Chondrocyte (in vitro differentiated cells): ENCODE measurements at regions not wholly inside any gene's neighbourhood (a gene's known extent, or its start where the extent isn't known, plus 50 kb on each side); places are given as distances from the start of the nearest gene placed in this dataset.

Experiments used
- DNase-seq: peaks from one replicate; pipeline ENCODE4 v3.0.0; 2021; ENCODE audit warnings: mixed read lengths, low spot score
- H3K27ac Mint-ChIP-seq: one replicate; pipeline ENCODE4 v1.8.0; 2021; ENCODE audit warnings: mild to moderate bottlenecking, moderate library complexity, mixed read lengths; ENCODE audit not compliant: unreplicated experiment
- H3K27me3 Mint-ChIP-seq: 2 replicates; pipeline ENCODE4 v1.8.0; 2021; ENCODE audit warnings: low read depth, mixed read lengths
- H3K36me3 Mint-ChIP-seq: 2 replicates; pipeline ENCODE4 v1.8.0; 2021; ENCODE audit warnings: low read depth, mixed read lengths
- H3K4me1 Mint-ChIP-seq: 2 replicates; pipeline ENCODE4 v1.8.0; 2021; ENCODE audit warnings: low read depth, mild to moderate bottlenecking, mixed read lengths
- H3K4me3 Mint-ChIP-seq: one replicate; pipeline ENCODE4 v1.8.0; 2021; ENCODE audit warnings: mild to moderate bottlenecking, moderate library complexity, mixed read lengths; ENCODE audit not compliant: unreplicated experiment
- H3K9me3 Mint-ChIP-seq: 2 replicates; pipeline ENCODE4 v1.8.0; 2021; ENCODE audit warnings: low read depth, mixed read lengths
- TF ChIP-seq, protein P1 (sequence below): fragments of 200-600 bp; sonication (generic); IDR thresholded peaks from 2 replicates; pipeline ENCODE4 v1.5.0; 2021; ENCODE audit warnings: antibody characterized with exemption, mild to moderate bottlenecking, moderate library complexity

DNA sequence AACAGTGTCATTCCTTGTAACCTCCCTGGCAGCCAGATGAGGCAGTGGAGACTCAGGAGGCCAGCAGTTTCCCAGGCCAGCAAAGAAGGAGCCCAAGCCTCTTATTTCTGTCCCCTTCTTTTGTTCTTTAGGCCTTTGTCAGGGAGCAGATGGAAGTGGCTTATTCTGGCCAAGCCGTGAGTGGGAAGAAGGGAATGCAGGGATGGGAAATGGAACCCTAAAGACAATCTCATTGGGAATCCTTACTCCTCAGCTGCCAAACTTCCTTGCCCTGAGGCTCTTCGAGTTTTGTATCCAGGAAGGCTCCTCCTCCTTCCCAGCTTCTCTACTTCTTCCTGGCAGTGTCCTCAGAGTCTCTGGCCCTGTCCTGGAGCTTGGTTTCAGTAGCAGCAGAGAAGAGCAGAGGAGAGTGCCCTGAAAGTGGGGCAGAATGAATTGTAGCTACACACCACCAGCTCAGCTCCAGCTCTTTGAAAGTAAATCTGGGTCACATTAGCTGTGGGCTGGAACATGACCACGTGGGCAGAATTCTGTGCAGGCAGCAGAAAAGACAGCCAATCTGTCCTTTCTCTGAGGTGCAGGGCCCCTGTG, 63.9 kb downstream of the NDUFS5 start:
- no peak overlapping the region for H3K27ac Mint-ChIP-seq
- no peaks in the 10 kb centered on the region for H3K36me3 Mint-ChIP-seq
- TF ChIP-seq, protein P1, sequence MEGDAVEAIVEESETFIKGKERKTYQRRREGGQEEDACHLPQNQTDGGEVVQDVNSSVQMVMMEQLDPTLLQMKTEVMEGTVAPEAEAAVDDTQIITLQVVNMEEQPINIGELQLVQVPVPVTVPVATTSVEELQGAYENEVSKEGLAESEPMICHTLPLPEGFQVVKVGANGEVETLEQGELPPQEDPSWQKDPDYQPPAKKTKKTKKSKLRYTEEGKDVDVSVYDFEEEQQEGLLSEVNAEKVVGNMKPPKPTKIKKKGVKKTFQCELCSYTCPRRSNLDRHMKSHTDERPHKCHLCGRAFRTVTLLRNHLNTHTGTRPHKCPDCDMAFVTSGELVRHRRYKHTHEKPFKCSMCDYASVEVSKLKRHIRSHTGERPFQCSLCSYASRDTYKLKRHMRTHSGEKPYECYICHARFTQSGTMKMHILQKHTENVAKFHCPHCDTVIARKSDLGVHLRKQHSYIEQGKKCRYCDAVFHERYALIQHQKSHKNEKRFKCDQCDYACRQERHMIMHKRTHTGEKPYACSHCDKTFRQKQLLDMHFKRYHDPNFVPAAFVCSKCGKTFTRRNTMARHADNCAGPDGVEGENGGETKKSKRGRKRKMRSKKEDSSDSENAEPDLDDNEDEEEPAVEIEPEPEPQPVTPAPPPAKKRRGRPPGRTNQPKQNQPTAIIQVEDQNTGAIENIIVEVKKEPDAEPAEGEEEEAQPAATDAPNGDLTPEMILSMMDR, result no peak
- H3K4me3 Mint-ChIP-seq, result no peak overlapping the region
- H3K27me3 Mint-ChIP-seq, result no peaks in the 10 kb centered on the region
- H3K9me3 Mint-ChIP-seq, result no peaks in the 10 kb centered on the region
- H3K4me1 Mint-ChIP-seq, result peaks cover 14% of the 10 kb centered on the region
- no peak for DNase-seq

DNA sequence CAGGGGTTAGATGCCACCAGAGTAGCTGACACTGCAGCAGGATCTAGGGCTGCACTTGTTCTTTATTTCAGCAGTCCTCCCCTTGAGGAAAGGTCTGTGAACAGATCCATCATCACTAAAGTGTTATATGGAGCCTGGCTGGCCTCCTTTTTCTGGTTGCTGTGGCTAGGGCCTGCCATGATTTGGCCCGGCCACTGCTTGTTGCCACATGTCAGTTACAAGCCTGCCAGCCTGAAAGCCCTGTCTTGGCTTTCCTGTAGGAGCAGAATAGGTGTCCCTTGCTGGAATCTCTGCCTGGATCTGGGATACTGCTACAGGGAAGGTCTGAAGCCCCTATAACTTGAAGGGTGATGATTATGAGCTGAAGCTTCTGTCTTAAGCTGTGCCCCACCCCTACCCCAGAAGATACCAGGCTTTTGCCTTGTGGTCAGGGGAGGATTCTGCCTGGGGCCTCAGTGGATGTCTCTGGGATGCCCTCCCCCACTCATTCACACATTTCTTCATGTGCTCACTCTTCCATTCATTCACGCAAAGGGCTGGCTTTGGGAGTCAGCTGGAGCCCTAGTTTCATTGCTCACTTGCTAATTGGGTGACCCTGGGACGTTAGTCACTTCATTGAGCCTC, 64.7 kb downstream of the NDUFS5 start:
- DNase-seq, result no peak
- Mint-ChIP-seq H3K4me1 (peaks cover 14% of the 10 kb centered on the region), H3K36me3 (no peaks in the 10 kb centered on the region), H3K27ac (no peak overlapping the region), H3K9me3 (no peaks in the 10 kb centered on the region), H3K27me3 (no peaks in the 10 kb centered on the region), H3K4me3 (no peak overlapping the region)
- TF ChIP-seq, protein P1, result no peak

DNA sequence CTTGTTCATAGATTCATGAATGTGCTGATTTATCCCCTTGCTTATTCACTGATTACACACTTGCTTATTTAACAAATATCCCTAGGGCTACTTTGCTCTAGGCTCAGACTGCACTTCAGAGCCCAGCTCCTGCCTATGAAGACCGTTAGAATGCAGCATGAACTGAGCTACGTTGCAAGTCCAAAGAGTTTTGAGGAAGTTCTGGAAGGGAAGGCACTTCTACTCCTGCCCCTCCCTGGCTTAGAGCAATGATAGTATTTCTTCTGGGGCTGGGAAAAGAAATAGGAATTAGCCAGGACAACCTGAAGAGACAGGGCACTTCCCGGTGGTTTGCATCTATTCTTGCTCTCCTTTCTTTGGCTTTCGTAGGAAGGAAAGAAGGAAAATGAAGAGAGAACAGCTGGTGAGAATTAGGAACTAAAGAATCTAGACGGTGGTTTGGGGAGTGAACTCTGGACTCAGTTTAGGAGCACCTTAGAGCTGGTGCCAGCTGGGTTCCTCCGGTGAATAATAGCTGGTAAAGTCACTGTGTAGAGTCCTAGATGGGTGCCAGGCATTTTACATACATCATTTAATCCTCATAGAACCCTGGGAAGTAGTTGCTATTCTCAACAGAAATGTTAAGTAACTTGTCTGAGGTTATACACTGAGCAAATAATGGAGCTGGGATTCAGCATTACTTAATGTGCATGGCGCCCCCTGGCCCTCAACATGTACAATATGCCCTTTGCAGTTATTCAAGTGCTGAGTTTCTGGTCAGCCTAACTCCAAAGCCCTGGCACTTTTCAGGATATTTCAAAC, 65.9 kb downstream of the NDUFS5 start:
- H3K9me3 Mint-ChIP-seq, result no peaks in the 10 kb centered on the region
- H3K4me3 Mint-ChIP-seq, result no peak overlapping the region
- H3K27ac Mint-ChIP-seq, result no peak overlapping the region
- no peaks in the 10 kb centered on the region for H3K36me3 Mint-ChIP-seq
- TF ChIP-seq, protein P1, result peak; percentile 87
- DNase-seq, result no peak
- H3K4me1 Mint-ChIP-seq, result peaks cover 8% of the 10 kb centered on the region
- no peaks in the 10 kb centered on the region for H3K27me3 Mint-ChIP-seq

DNA sequence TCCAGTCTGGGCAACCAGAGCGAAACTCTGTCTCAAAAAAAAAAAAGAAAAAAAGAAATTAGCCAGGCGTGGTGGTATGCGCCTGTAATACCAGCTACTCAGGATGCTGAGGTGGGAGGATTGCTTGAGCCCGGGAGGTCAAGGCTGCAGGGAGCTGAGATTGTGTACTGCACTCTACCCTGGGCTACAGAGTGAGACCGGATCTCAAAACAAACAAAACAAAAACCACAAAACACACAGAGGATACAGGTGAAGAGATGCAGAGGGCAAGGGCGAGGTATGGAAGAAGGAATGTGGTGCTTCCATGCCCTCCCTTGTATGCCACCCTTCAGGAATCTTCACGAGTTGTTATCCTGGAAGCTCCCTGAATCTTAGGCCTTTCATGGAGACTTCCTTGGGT, 68.5 kb downstream of the NDUFS5 start:
- Mint-ChIP-seq H3K27ac (no peak overlapping the region), H3K4me1 (peaks cover 14% of the 10 kb centered on the region), H3K9me3 (no peaks in the 10 kb centered on the region), H3K4me3 (no peak overlapping the region), H3K36me3 (no peaks in the 10 kb centered on the region), H3K27me3 (no peaks in the 10 kb centered on the region)
- DNase-seq, result no peak
- TF ChIP-seq, protein P1, result no peak

DNA sequence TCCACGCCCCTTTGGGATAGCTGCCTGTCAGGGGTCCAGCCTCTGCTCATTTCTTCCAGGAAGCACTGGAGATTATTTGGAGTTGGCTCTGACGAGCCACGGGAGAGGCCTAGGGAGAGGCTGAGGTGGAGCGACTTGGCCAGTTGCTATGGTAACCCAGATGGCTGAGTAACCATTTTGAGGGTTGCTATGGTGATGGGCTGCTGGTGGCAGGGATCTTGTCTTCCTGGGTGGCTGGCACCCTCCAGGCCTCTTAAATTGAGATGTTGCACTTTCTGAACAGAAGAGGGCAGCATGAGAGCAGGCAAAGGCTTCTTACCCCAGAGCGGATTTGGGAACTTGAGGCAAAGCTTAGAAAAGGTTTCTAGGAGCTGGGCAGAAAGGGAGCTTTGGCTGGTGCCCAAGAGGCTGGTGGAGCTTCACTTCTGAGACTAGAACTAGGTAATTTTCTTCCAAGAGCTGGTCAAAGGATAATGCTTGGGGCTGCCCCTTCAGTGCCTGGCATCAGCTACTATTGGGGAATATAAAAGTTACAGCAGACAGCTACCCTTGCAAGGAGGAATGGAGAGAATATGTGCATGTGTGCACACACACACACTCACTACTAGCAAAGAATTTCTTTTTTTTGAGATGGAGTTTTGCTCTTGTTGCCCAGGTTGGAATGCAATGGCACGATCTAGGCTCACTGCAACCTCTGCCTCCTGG, 72.5 kb downstream of the NDUFS5 start:
- H3K4me1 Mint-ChIP-seq, result peaks cover 23% of the 10 kb centered on the region
- H3K27me3 Mint-ChIP-seq, result no peaks in the 10 kb centered on the region
- no peaks in the 10 kb centered on the region for H3K36me3 Mint-ChIP-seq
- H3K27ac Mint-ChIP-seq, result peak overlapping the region; percentile 65
- DNase-seq, result no peak
- TF ChIP-seq, protein P1, result peak; percentile 93
- H3K4me3 Mint-ChIP-seq, result no peak overlapping the region
- no peaks in the 10 kb centered on the region for H3K9me3 Mint-ChIP-seq
